Osteoblast (primary cell): ENCODE measurements at regions not wholly inside any gene's neighbourhood (a gene's known extent, or its start where the extent isn't known, plus 50 kb on each side); places are given as distances from the start of the nearest gene placed in this dataset.
A peak's percentile ranks its signal among the peaks of the same experiment; 100 is the strongest.

Source experiments
- DNase-seq: peaks from one replicate; pipeline ENCODE4 v3.0.0; 2011; ENCODE audit warnings: low spot score, mixed read lengths; ENCODE audit not compliant: insufficient read length; ENCODE audit errors: missing footprints
- H2AFZ ChIP-seq: 2 replicates; pipeline ENCODE4 v1.6.0; 2011; ENCODE audit warnings: mild to moderate bottlenecking, low read length
- H3K27ac ChIP-seq: 2 replicates; pipeline ENCODE4 v1.5.1; 2011; ENCODE audit warnings: mild to moderate bottlenecking, low read depth, low read length, moderate library complexity
- H3K27me3 ChIP-seq: 2 replicates; pipeline ENCODE4 v1.6.0; 2012; ENCODE audit warnings: mild to moderate bottlenecking, control low read depth, inconsistent platforms, low read length, moderate library complexity; ENCODE audit not compliant: insufficient read depth
- H3K36me3 ChIP-seq: 2 replicates; pipeline ENCODE4 v1.5.1; 2011; ENCODE audit warnings: mild to moderate bottlenecking, low read length, control low read depth, moderate library complexity; ENCODE audit not compliant: insufficient read depth
- H3K4me1 ChIP-seq: 2 replicates; pipeline ENCODE4 v1.5.1; 2011; ENCODE audit warnings: mild to moderate bottlenecking, low read length, control low read depth, moderate library complexity; ENCODE audit not compliant: insufficient read depth
- H3K4me2 ChIP-seq: 2 replicates; pipeline ENCODE4 v1.6.0; 2011; ENCODE audit warnings: mild to moderate bottlenecking, low read length; ENCODE audit not compliant: insufficient read depth
- H3K4me3 ChIP-seq: fragments of 200-600 bp; sonication (generic); 3 replicates; pipeline ENCODE4 v1.5.1; 2012; ENCODE audit warnings: mild to moderate bottlenecking, low read length, inconsistent platforms; ENCODE audit not compliant: insufficient read depth
- H3K79me2 ChIP-seq: 2 replicates; pipeline ENCODE4 v1.6.0; 2012; ENCODE audit warnings: mild to moderate bottlenecking, low read length, control low read depth, inconsistent platforms; ENCODE audit not compliant: insufficient read depth
- H3K9me3 ChIP-seq: 2 replicates; pipeline ENCODE4 v1.5.1; 2011; ENCODE audit warnings: low read depth, low read length, control low read depth
- H4K20me1 ChIP-seq: 2 replicates; pipeline ENCODE4 v1.6.0; 2012; ENCODE audit warnings: mild to moderate bottlenecking, low read length, control low read depth; ENCODE audit not compliant: insufficient read depth
- CTCF ChIP-seq: IDR thresholded peaks from 2 replicates; pipeline ENCODE4 v1.5.1; 2011; ENCODE audit warnings: mild to moderate bottlenecking, low read depth, low read length, moderate library complexity; ENCODE audit errors: extremely low read depth

- no peaks in the 10 kb centered on the region for H3K36me3 ChIP-seq
- no peak for TF ChIP-seq CTCF
- H3K27me3 ChIP-seq, result peaks cover 4% of the 10 kb centered on the region
- H3K4me1 ChIP-seq, result peaks cover 18% of the 10 kb centered on the region
- no peak for DNase-seq
- H3K4me3 ChIP-seq, result peak overlapping the region; percentile 19
- H3K9me3 ChIP-seq, result no peaks in the 10 kb centered on the region
- H3K79me2 ChIP-seq, result no peaks in the 10 kb centered on the region
- H4K20me1 ChIP-seq, result no peaks in the 10 kb centered on the region
- H3K27ac ChIP-seq, result peak overlapping the region; percentile 88
- peak overlapping the region; percentile 75 for H2AFZ ChIP-seq
- H3K4me2 ChIP-seq, result peak overlapping the region; percentile 62
Measured at GRCh38 chr6:45791211-45792168, 224.2 kb downstream of the CLIC5 start.

- H3K4me3 ChIP-seq, result no peak overlapping the region
- H3K4me2 ChIP-seq, result no peak overlapping the region
- no peaks in the 10 kb centered on the region for H3K79me2 ChIP-seq
- H3K27ac ChIP-seq, result no peak overlapping the region
- H3K4me1 ChIP-seq, result peaks cover 18% of the 10 kb centered on the region
- no peak for DNase-seq
- H3K36me3 ChIP-seq, result no peaks in the 10 kb centered on the region
- H3K27me3 ChIP-seq, result peaks cover 2% of the 10 kb centered on the region
- H3K9me3 ChIP-seq, result no peaks in the 10 kb centered on the region
- TF ChIP-seq CTCF, result no peak
- no peak overlapping the region for H2AFZ ChIP-seq
- no peaks in the 10 kb centered on the region for H4K20me1 ChIP-seq
Measured at GRCh38 chr6:45789238-45789637, 226.4 kb downstream of the CLIC5 start.

- Histone ChIP-seq H3K36me3 (no peaks in the 10 kb centered on the region), H3K4me3 (no peak overlapping the region), H3K4me1 (peaks cover 18% of the 10 kb centered on the region), H3K4me2 (no peak overlapping the region), H3K9me3 (no peaks in the 10 kb centered on the region), H3K27me3 (no peaks in the 10 kb centered on the region), H2AFZ (no peak overlapping the region), H3K27ac (no peak overlapping the region), H3K79me2 (no peaks in the 10 kb centered on the region), H4K20me1 (no peaks in the 10 kb centered on the region)
- TF ChIP-seq CTCF, result no peak
- DNase-seq, result no peak
Measured at GRCh38 chr6:45787384-45787783, 228.3 kb downstream of the CLIC5 start.

GRCh38 chr6:45786355-45786781, 229.3 kb downstream of the CLIC5 start:
- no peak overlapping the region for H3K4me2 ChIP-seq
- H2AFZ ChIP-seq, result no peak overlapping the region
- H3K4me3 ChIP-seq, result no peak overlapping the region
- H3K9me3 ChIP-seq, result no peaks in the 10 kb centered on the region
- no peaks in the 10 kb centered on the region for H4K20me1 ChIP-seq
- H3K27ac ChIP-seq, result no peak overlapping the region
- DNase-seq, result no peak
- no peaks in the 10 kb centered on the region for H3K36me3 ChIP-seq
- TF ChIP-seq CTCF, result no peak
- H3K27me3 ChIP-seq, result no peaks in the 10 kb centered on the region
- peaks cover 10% of the 10 kb centered on the region for H3K4me1 ChIP-seq
- H3K79me2 ChIP-seq, result no peaks in the 10 kb centered on the region
